ENCODE measurements at regions not wholly inside any gene's neighbourhood (a gene's known extent, or its start where the extent isn't known, plus 50 kb on each side); places are given as distances from the start of the nearest gene placed in this dataset.

- TF ChIP-seq MAZ (IDR thresholded peaks at IDR 0.05; ENCODE audit: borderline replicate concordance, low read depth, low read length) = no peak
Measured at GRCh38 chrX:45614853-45615252, 414.2 kb upstream of the DIPK2B start (continued).

GRCh38 chrX:45602151-45602550 is 401.5 kb upstream of the DIPK2B start:
- 49% methylated on average over 2 of the region's 2 CpGs for WGBS (ENCODE audit: missing lambda C conversion rate)
- ATAC-seq (no peak), FAIRE-seq (no peak)

More at GRCh38 chrX:45602151-45602550, 401.5 kb upstream of the DIPK2B start:
- TF ChIP-seq BHLHE40 (IDR thresholded peaks at IDR 0.05; ENCODE audit: low read depth, low read length) = no peak
- TF ChIP-seq USF2 (IDR thresholded peaks at IDR 0.05) = no peak
- TF ChIP-seq POLR2A (IDR thresholded peaks at IDR 0.05; ENCODE audit: low read length) = no peak
- no peak for TF ChIP-seq CEBPB (IDR thresholded peaks at IDR 0.05)
- no peak for TF ChIP-seq KDM5A (IDR thresholded peaks at IDR 0.05)
- TF ChIP-seq TFCP2L1 (CRISPR knock-in tag; IDR thresholded peaks at IDR 0.05) = no peak
- TF ChIP-seq JUNB (IDR thresholded peaks at IDR 0.05) = no peak
- TF ChIP-seq RNF2 (IDR thresholded peaks at IDR 0.05; ENCODE audit: borderline replicate concordance, low read depth) = no peak
- TF ChIP-seq ZNF302 (CRISPR knock-in tag; IDR thresholded peaks at IDR 0.05) = no peak
- no peak for TF ChIP-seq JUN (IDR thresholded peaks at IDR 0.05)
- no peak for TF ChIP-seq E2F6 (IDR thresholded peaks at IDR 0.05; ENCODE audit: borderline replicate concordance, low read depth)
- TF ChIP-seq HOXB13 (CRISPR knock-in tag; IDR thresholded peaks at IDR 0.05; ENCODE audit: low read depth) = no peak
- no peak for TF ChIP-seq FOSB (CRISPR knock-in tag; IDR thresholded peaks at IDR 0.05)
- no peak for TF ChIP-seq GATA3 (IDR thresholded peaks at IDR 0.05; ENCODE audit: borderline replicate concordance)
- no peak for TF ChIP-seq CTCF (IDR thresholded peaks at IDR 0.05)
- TF ChIP-seq PHF8 (IDR thresholded peaks at IDR 0.05; ENCODE audit: borderline replicate concordance, low read depth) = no peak
- TF ChIP-seq REST (IDR thresholded peaks at IDR 0.05) = no peak
- no peak for TF ChIP-seq HES2 (IDR thresholded peaks at IDR 0.05)
- no peak for TF ChIP-seq KDM1A (IDR thresholded peaks at IDR 0.05; ENCODE audit: low read depth)
- no peak for TF ChIP-seq RARB (CRISPR knock-in tag; IDR thresholded peaks at IDR 0.05)
- POLR2A ChIA-PET = no interaction called here
- Histone ChIP-seq H3K4me2 (no peak overlapping the region), H3K4me1 (no peaks in the 10 kb centered on the region), H3K27ac (no peak overlapping the region), H3K4me3 (no peak overlapping the region), H3K9me3 (no peaks in the 10 kb centered on the region)
- CTCF ChIA-PET = interaction anchor here (0.6 kb wide), 1 partner anchor 180 kb away, joined by 4 read pairs; no protein-coding TSS in a partner anchor
- DNase-seq (ENCODE audit: low read depth in 1 of 2, low spot score in 1 of 2) = no peak
